Erythroblast (primary cell): ENCODE measurements at regions not wholly inside any gene's neighbourhood (a gene's known extent, or its start where the extent isn't known, plus 50 kb on each side); places are given as distances from the start of the nearest gene placed in this dataset.
A peak's percentile ranks its signal among the peaks of the same experiment; 100 is the strongest.

Experiments
- DNase-seq, 2 experiments: peaks; one replicate each; lab custom pipeline; 2025; lab: John Stamatoyannopoulos, UW
- GATA1 ChIP-seq: IDR thresholded peaks from 2 replicates; pipeline ENCODE4 v1.6.1; 2011; ENCODE audit warnings: low read depth, mild to moderate bottlenecking, control low read depth, low read length, moderate library complexity
- POLR2A ChIP-seq: IDR thresholded peaks from 2 replicates; pipeline ENCODE4 v1.6.1; 2011; ENCODE audit warnings: mild to moderate bottlenecking, low read length

GRCh38 chr22:26779929-26780328, 122.5 kb downstream of the MIAT start:
- no peak for TF ChIP-seq GATA1
- no peak for TF ChIP-seq POLR2A
- DNase-seq = no peak

- TF ChIP-seq POLR2A (no peak), GATA1 (no peak)
- DNase-seq = no peak
Measured at GRCh38 chr22:26780521-26780920, 123.1 kb downstream of the MIAT start.

- TF ChIP-seq POLR2A = no peak
- no peak for TF ChIP-seq GATA1
Measured at GRCh38 chr22:26781062-26781461, 123.7 kb downstream of the MIAT start.

GRCh38 chr22:26781596-26781995, 124.2 kb downstream of the MIAT start:
- no peak for TF ChIP-seq GATA1
- no peak for TF ChIP-seq POLR2A

More at GRCh38 chr22:26781062-26781461, 123.7 kb downstream of the MIAT start:
- no peak for DNase-seq

GRCh38 chr22:26783885-26784284, 126.5 kb downstream of the MIAT start:
- no peak for DNase-seq
- TF ChIP-seq POLR2A (no peak), GATA1 (no peak)

More at GRCh38 chr22:26781596-26781995, 124.2 kb downstream of the MIAT start:
- DNase-seq = no peak

DNA sequence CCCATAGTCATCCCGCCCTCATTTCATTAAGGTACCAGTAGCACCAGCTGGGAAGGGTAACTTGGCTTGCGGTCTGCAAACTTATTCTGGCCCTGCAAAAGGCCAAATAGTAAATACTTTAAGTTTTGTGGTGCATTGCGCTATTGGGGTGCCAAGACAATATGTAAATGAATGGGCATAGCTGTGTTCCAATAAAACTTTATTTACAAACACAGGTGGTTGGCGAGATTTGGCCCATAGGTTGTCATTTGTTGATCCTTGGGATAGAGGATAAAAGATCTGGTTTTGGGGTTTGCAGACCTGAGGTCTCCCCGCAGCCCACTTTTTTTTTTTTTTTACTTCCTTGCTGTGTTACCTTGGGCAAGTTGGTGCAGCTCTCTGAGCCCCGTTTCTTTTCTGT, 127.4 kb downstream of the MIAT start:
- TF ChIP-seq GATA1 = no peak
- TF ChIP-seq POLR2A = no peak
- DNase-seq = no peak

GRCh38 chr22:26785932-26786331, 128.5 kb downstream of the MIAT start:
- no peak for TF ChIP-seq GATA1
- DNase-seq = no peak

GRCh38 chr22:26786398-26786797, 129.0 kb downstream of the MIAT start:
- TF ChIP-seq POLR2A = no peak
- TF ChIP-seq GATA1 = no peak
- DNase-seq = no peak

- no peak for DNase-seq
- TF ChIP-seq POLR2A (no peak), GATA1 (no peak)
Measured at GRCh38 chr22:26789951-26790350, 132.6 kb downstream of the MIAT start.

- no peak for TF ChIP-seq POLR2A
- no peak for TF ChIP-seq GATA1
Measured at GRCh38 chr22:26792522-26792921, 135.1 kb downstream of the MIAT start.

GRCh38 chr22:26796785-26797184, 139.4 kb downstream of the MIAT start:
- no peak for TF ChIP-seq POLR2A
- no peak for TF ChIP-seq GATA1
- no peak for DNase-seq

More at GRCh38 chr22:26792522-26792921, 135.1 kb downstream of the MIAT start:
- no peak for DNase-seq

GRCh38 chr22:26797910-26798309, 140.5 kb downstream of the MIAT start:
- DNase-seq = peak in 1 of 2 experiments; percentile 12
- TF ChIP-seq POLR2A = no peak
- TF ChIP-seq GATA1 = no peak

GRCh38 chr22:26798462-26799065, 141.2 kb downstream of the MIAT start:
- TF ChIP-seq GATA1 (no peak), POLR2A (no peak)
- no peak for DNase-seq

DNA sequence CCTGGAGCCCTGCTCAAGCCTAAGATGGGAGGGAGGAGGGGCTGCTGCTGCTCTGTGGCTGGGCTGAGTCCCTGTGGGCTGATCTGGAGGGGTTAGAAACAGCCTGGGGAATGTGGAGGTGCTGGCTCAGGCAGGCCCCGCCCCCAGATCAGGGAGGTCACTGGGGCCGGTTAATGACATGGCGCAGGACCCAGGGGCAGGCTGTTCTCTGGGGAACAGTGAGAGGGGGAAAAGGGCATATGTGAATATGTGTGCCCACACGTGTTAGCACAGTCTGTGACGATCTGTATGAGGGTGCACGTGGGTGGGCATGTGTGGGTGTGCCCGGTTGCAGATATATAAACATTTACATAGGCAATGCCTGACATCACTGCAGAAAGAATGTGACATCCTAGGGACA, 143.5 kb downstream of the MIAT start:
- no peak for DNase-seq
- TF ChIP-seq GATA1 (no peak), POLR2A (no peak)

GRCh38 chr22:26801449-26801848, 144.1 kb downstream of the MIAT start:
- no peak for TF ChIP-seq GATA1
- TF ChIP-seq POLR2A = no peak
- DNase-seq = no peak

- TF ChIP-seq POLR2A = no peak
- TF ChIP-seq GATA1 = no peak
- no peak for DNase-seq
Measured at GRCh38 chr22:26804315-26804714, 146.9 kb downstream of the MIAT start.
